Testis (tissue), 2 donors: ENCODE measurements at regions not wholly inside any gene's neighbourhood (a gene's known extent, or its start where the extent isn't known, plus 50 kb on each side); places are given as distances from the start of the nearest gene placed in this dataset.
"Not testable (repeated sequence)": the region's sequence is repeated elsewhere in the genome, so short reads cannot be mapped to it uniquely, and the experiment has no call there.

Source experiments
- DNase-seq: peaks from one replicate; pipeline ENCODE4 v3.0.0-alpha.2; 2019
- H3K27ac ChIP-seq, 2 donors: fragments of 200-600 bp; sonication (generic); one replicate each; pipeline ENCODE4 v1.5.1; 2019
- H3K27me3 ChIP-seq: fragments of 200-600 bp; sonication (generic); one replicate; pipeline ENCODE4 v1.5.1; 2019
- H3K36me3 ChIP-seq: fragments of 200-600 bp; sonication (generic); one replicate; pipeline ENCODE4 v1.5.1; 2017; ENCODE audit warnings: low read depth; ENCODE audit errors: missing control alignments
- H3K4me1 ChIP-seq: fragments of 200-600 bp; sonication (generic); one replicate; pipeline ENCODE4 v1.5.1; 2019
- H3K4me3 ChIP-seq, 2 donors: fragments of 200-600 bp; sonication (generic); one replicate each; pipeline ENCODE4 v1.5.1; 2017 to 2019
- H3K9me3 ChIP-seq: fragments of 200-600 bp; sonication (generic); one replicate; pipeline ENCODE4 v1.5.1; 2017
- WGBS, 2 donors: methylation state at CpG; one replicate each; pipeline ENCODE4 v1.1.5; 2018; 5-methylcytosine and 5-hydroxymethylcytosine counted together
- intact Hi-C: fragments of 100-400 bp; cut with DNase I; formaldehyde crosslinking; loops from one replicate; pipeline ENCODE4 v1.15.1; 2023; ENCODE audit warnings: low total_unique reads

- intact Hi-C loops, H3K4me3 ChIP-seq, H3K9me3 ChIP-seq, H3K36me3 ChIP-seq, H3K27ac ChIP-seq, H3K4me1 ChIP-seq, DNase-seq, H3K27me3 ChIP-seq: not testable (repeated sequence)
- no CpG with 5 or more reads among the region's 7 CpGs for WGBS, 2 donors
These were observed 600.3 kb downstream of the RPIA start for GRCh38 chr2:89291717-89292298.

GRCh38 chr2:89293399-89293798, 601.9 kb downstream of the RPIA start:
- H3K4me1 ChIP-seq, H3K4me3 ChIP-seq, H3K9me3 ChIP-seq, DNase-seq, intact Hi-C loops, H3K36me3 ChIP-seq, H3K27ac ChIP-seq, H3K27me3 ChIP-seq: not testable (repeated sequence)
- WGBS, 2 donors: no CpG with 5 or more reads among the region's 4 CpGs

GRCh38 chr2:89294335-89294734, 602.9 kb downstream of the RPIA start:
- H3K36me3 ChIP-seq, intact Hi-C loops, DNase-seq, H3K9me3 ChIP-seq, H3K4me1 ChIP-seq, H3K4me3 ChIP-seq, H3K27me3 ChIP-seq, H3K27ac ChIP-seq: not testable (repeated sequence)
- no CpG with 5 or more reads among the region's 1 CpG for WGBS, 2 donors

GRCh38 chr2:89296820-89297398, 605.4 kb downstream of the RPIA start:
- H3K4me3 ChIP-seq, H3K27me3 ChIP-seq, H3K36me3 ChIP-seq, H3K9me3 ChIP-seq, intact Hi-C loops, DNase-seq, H3K4me1 ChIP-seq, H3K27ac ChIP-seq: not testable (repeated sequence)
- 60% methylated on average over 1 of the region's 7 CpGs; no CpG with 5 or more reads in 1 of the 2 donors for WGBS, 2 donors

- H3K4me3 ChIP-seq, H3K36me3 ChIP-seq, intact Hi-C loops, H3K27me3 ChIP-seq, H3K9me3 ChIP-seq, DNase-seq, H3K4me1 ChIP-seq, H3K27ac ChIP-seq: not testable (repeated sequence)
These were observed 607.7 kb downstream of the RPIA start for GRCh38 chr2:89299196-89299595.

GRCh38 chr2:89305623-89306022, 614.1 kb downstream of the RPIA start:
- DNase-seq, H3K4me3 ChIP-seq, H3K9me3 ChIP-seq, H3K27me3 ChIP-seq, H3K4me1 ChIP-seq, intact Hi-C loops, H3K27ac ChIP-seq, H3K36me3 ChIP-seq: not testable (repeated sequence)
- WGBS, 2 donors: 83% methylated on average over 1 of the region's 2 CpGs; no CpG with 5 or more reads in 1 of the 2 donors

- H3K4me3 ChIP-seq, H3K4me1 ChIP-seq, H3K27me3 ChIP-seq, H3K9me3 ChIP-seq, intact Hi-C loops, H3K27ac ChIP-seq, DNase-seq, H3K36me3 ChIP-seq: not testable (repeated sequence)
- WGBS, 2 donors: 17 to 94% methylated on average over 1 to 3 of the region's 8 CpGs
These were observed 615.6 kb downstream of the RPIA start for GRCh38 chr2:89306869-89307637.

- WGBS, 2 donors: no CpG with 5 or more reads among the region's 6 CpGs
- not testable (repeated sequence) for H3K27ac ChIP-seq
These were observed 627.5 kb downstream of the RPIA start for GRCh38 chr2:89318990-89319389.

GRCh38 chr2:89325894-89326293, 634.4 kb downstream of the RPIA start:
- H3K9me3 ChIP-seq, DNase-seq, H3K4me1 ChIP-seq, H3K27me3 ChIP-seq, H3K36me3 ChIP-seq, H3K27ac ChIP-seq, H3K4me3 ChIP-seq, intact Hi-C loops: not testable (repeated sequence)
- 25% methylated on average over 1 of the region's 7 CpGs; no CpG with 5 or more reads in 1 of the 2 donors for whole genome bisulfite sequencing, 2 donors

More at GRCh38 chr2:89318990-89319389, 627.5 kb downstream of the RPIA start:
- H3K9me3 ChIP-seq, DNase-seq, H3K4me3 ChIP-seq, H3K36me3 ChIP-seq, intact Hi-C loops, H3K27me3 ChIP-seq, H3K4me1 ChIP-seq: not testable (repeated sequence)
